Body of pancreas (tissue), 4 donors: ENCODE measurements at regions not wholly inside any gene's neighbourhood (a gene's known extent, or its start where the extent isn't known, plus 50 kb on each side); places are given as distances from the start of the nearest gene placed in this dataset.

Source experiments
- ATAC-seq: fragments of 150-250 bp; one replicate; pipeline ENCODE4 v1.9.1; 2016
- DNase-seq, 4 donors: peaks; one replicate each; pipeline ENCODE4 v3.0.0-alpha.2; 2019
- H3K27ac ChIP-seq, 4 donors: fragments of 200-600 bp; sonication (generic); 1 replicate in 3 of 4; 2 replicates in 1 of 4; pipeline versions ENCODE4 v1.5.1 to v1.6.1; 2016 to 2019; ENCODE audit warnings: mild to moderate bottlenecking in 1 of 4, mixed read lengths in 1 of 4, moderate library complexity in 1 of 4
- H3K27me3 ChIP-seq, 2 donors: fragments of 200-600 bp; sonication (generic); one replicate each; pipeline ENCODE4 v1.6.0; 2016; ENCODE audit warnings: mild to moderate bottlenecking in 1 of 2
- H3K36me3 ChIP-seq, 2 donors: fragments of 200-600 bp; sonication (generic); replicated peaks in 1 of 2; 2 replicates each; pipeline ENCODE4 v1.5.1; 2016; ENCODE audit warnings: low read depth in 2 of 2; ENCODE audit not compliant: insufficient read depth in 1 of 2
- H3K4me1 ChIP-seq: fragments of 200-600 bp; sonication (generic); one replicate; pipeline ENCODE4 v1.6.0; 2016
- H3K4me3 ChIP-seq, 2 donors: fragments of 200-600 bp; sonication (generic); 1 replicate in 1 of 2; 2 replicates in 1 of 2; pipeline ENCODE4 v1.5.1; 2016 to 2019
- H3K9me3 ChIP-seq, 3 donors: fragments of 200-600 bp; sonication (generic); 1 replicate in 2 of 3; 2 replicates in 1 of 3; pipeline ENCODE4 v1.5.1; 2016
- CTCF ChIP-seq, 7 experiments: fragments of 450-650 bp in 4 of 7; fragments of 200-600 bp in 3 of 7; sonication (generic) in 3 of 7; IDR thresholded peaks; one replicate each; pipeline ENCODE4 v1.5.1; 2016 to 2019; ENCODE audit warnings: antibody characterized with exemption in 7 of 7
- POLR2A ChIP-seq, 3 donors: fragments of 450-650 bp; IDR thresholded peaks; one replicate each; pipeline ENCODE4 v1.6.1; 2016; ENCODE audit warnings: antibody characterized with exemption in 3 of 3, mild to moderate bottlenecking in 2 of 3
- WGBS, 2 donors: methylation state at CpG; one replicate each; pipeline ENCODE4 v1.1.5; 2017; 5-methylcytosine and 5-hydroxymethylcytosine counted together
- intact Hi-C: fragments of 100-400 bp; cut with DNase I; formaldehyde crosslinking; loops from one replicate; pipeline ENCODE4 v1.15.1; 2023

- intact Hi-C loops = no loop called here
- H3K4me3 ChIP-seq = no peak overlapping the region
- DNase-seq (no peak), ATAC-seq (no peak)
- TF ChIP-seq POLR2A (IDR thresholded peaks at IDR 0.05) (no peak), CTCF (IDR thresholded peaks at IDR 0.05) (no peak)
- H3K27me3 ChIP-seq = no peaks in the 10 kb centered on the region
- H3K9me3 ChIP-seq = no peaks in the 10 kb centered on the region
- no peak overlapping the region for H3K27ac ChIP-seq
- H3K4me1 ChIP-seq = no peaks in the 10 kb centered on the region
- H3K36me3 ChIP-seq = no peaks in the 10 kb centered on the region
Measured at GRCh38 chr1:209376774-209377173, 206.7 kb upstream of the CAMK1G start.

- WGBS, 2 donors = 57 to 63% methylated on average over 2 of the region's 2 CpGs
- Histone ChIP-seq H3K36me3 (no peaks in the 10 kb centered on the region), H3K4me1 (no peaks in the 10 kb centered on the region), H3K9me3 (no peaks in the 10 kb centered on the region), H3K27ac (no peak overlapping the region), H3K27me3 (no peaks in the 10 kb centered on the region), H3K4me3 (no peak overlapping the region)
- intact Hi-C loops = no loop called here
- ATAC-seq = no peak
- TF ChIP-seq POLR2A (IDR thresholded peaks at IDR 0.05) (no peak), CTCF (IDR thresholded peaks at IDR 0.05) (no peak)
- DNase-seq = no peak
Measured at GRCh38 chr1:209377995-209378394, 205.5 kb upstream of the CAMK1G start.

GRCh38 chr1:209379280-209379679, 204.2 kb upstream of the CAMK1G start:
- no peak overlapping the region for H3K4me3 ChIP-seq
- TF ChIP-seq CTCF (IDR thresholded peaks at IDR 0.05) (no peak), POLR2A (IDR thresholded peaks at IDR 0.05) (no peak)
- intact Hi-C loops = no loop called here
- no peaks in the 10 kb centered on the region for H3K4me1 ChIP-seq
- DNase-seq (no peak), ATAC-seq (no peak)
- H3K36me3 ChIP-seq = no peaks in the 10 kb centered on the region
- no peaks in the 10 kb centered on the region for H3K27me3 ChIP-seq
- no peak overlapping the region for H3K27ac ChIP-seq
- H3K9me3 ChIP-seq = no peaks in the 10 kb centered on the region
- 67 to 73% methylated on average over 1 of the region's 1 CpG for WGBS, 2 donors

- 64 to 75% methylated on average over 1 of the region's 1 CpG for WGBS, 2 donors
- Histone ChIP-seq H3K9me3 (no peaks in the 10 kb centered on the region), H3K27me3 (no peaks in the 10 kb centered on the region), H3K36me3 (no peaks in the 10 kb centered on the region), H3K4me1 (no peaks in the 10 kb centered on the region), H3K27ac (no peak overlapping the region), H3K4me3 (no peak overlapping the region)
- ATAC-seq = no peak
- TF ChIP-seq POLR2A (IDR thresholded peaks at IDR 0.05) (no peak), CTCF (IDR thresholded peaks at IDR 0.05) (no peak)
- DNase-seq = no peak
- intact Hi-C loops = no loop called here
Measured at GRCh38 chr1:209380420-209380819, 203.1 kb upstream of the CAMK1G start.

GRCh38 chr1:209382231-209383100, 201.0 kb upstream of the CAMK1G start:
- DNase-seq (no peak), ATAC-seq (no peak)
- no peaks in the 10 kb centered on the region for H3K36me3 ChIP-seq
- H3K4me1 ChIP-seq = no peaks in the 10 kb centered on the region
- 32 to 34% methylated on average over 3 of the region's 3 CpGs for WGBS, 2 donors
- H3K4me3 ChIP-seq = no peak overlapping the region
- no peaks in the 10 kb centered on the region for H3K9me3 ChIP-seq
- no peak overlapping the region for H3K27ac ChIP-seq
- H3K27me3 ChIP-seq = no peaks in the 10 kb centered on the region
- intact Hi-C loops = no loop called here
- TF ChIP-seq CTCF (IDR thresholded peaks at IDR 0.05) (no peak), POLR2A (IDR thresholded peaks at IDR 0.05) (no peak)
